Ovary (tissue), 3 donors: ENCODE measurements at regions not wholly inside any gene's neighbourhood (a gene's known extent, or its start where the extent isn't known, plus 50 kb on each side); places are given as distances from the start of the nearest gene placed in this dataset.

ENCODE experiments used
- EP300 ChIP-seq: sonication (generic); formaldehyde crosslinking; IDR thresholded peaks from one replicate; pipeline ENCODE4 v1.6.1; 2017; ENCODE audit warnings: antibody characterized with exemption
- POLR2A ChIP-seq: fragments of 450-650 bp; IDR thresholded peaks from one replicate; pipeline ENCODE4 v1.6.1; 2017; ENCODE audit warnings: antibody characterized with exemption, mild to moderate bottlenecking, moderate library complexity
- TF ChIP-seq, protein P1 (sequence below), 3 donors: fragments of 450-650 bp in 2 of 3; fragments of 200-600 bp in 1 of 3; IDR thresholded peaks; one replicate each; pipeline versions ENCODE4 v1.5.1 to v1.8.0; 2016 to 2022; ENCODE audit warnings: antibody characterized with exemption in 3 of 3, mild to moderate bottlenecking in 1 of 3
- donor health status: DM: no; HTN: no; CAD: no.

DNA sequence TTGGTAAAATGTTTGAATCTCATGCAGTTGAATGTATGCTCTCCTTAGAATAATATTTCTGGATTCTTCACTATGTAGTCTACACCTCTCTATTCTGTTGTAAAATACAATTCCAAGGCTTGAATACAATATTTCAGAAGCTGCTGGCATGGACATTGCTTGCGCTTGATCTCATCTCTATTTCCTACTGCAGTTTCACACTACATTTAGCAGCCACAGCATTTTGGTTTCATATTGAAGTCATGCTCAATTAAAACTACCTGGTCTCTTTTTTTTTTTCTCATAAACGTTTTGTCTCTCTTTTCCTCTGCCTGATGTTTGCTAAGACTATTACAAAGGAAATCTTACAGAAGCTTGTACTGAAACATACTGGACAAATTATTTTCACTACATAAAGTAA is 631.0 kb upstream of the TMPRSS15 start:
- TF ChIP-seq, protein P1, sequence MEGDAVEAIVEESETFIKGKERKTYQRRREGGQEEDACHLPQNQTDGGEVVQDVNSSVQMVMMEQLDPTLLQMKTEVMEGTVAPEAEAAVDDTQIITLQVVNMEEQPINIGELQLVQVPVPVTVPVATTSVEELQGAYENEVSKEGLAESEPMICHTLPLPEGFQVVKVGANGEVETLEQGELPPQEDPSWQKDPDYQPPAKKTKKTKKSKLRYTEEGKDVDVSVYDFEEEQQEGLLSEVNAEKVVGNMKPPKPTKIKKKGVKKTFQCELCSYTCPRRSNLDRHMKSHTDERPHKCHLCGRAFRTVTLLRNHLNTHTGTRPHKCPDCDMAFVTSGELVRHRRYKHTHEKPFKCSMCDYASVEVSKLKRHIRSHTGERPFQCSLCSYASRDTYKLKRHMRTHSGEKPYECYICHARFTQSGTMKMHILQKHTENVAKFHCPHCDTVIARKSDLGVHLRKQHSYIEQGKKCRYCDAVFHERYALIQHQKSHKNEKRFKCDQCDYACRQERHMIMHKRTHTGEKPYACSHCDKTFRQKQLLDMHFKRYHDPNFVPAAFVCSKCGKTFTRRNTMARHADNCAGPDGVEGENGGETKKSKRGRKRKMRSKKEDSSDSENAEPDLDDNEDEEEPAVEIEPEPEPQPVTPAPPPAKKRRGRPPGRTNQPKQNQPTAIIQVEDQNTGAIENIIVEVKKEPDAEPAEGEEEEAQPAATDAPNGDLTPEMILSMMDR (IDR thresholded peaks at IDR 0.05): no peak
- TF ChIP-seq POLR2A (no peak), EP300 (no peak)
